AG04450 (cell line): ENCODE measurements at regions not wholly inside any gene's neighbourhood (a gene's known extent, or its start where the extent isn't known, plus 50 kb on each side); places are given as distances from the start of the nearest gene placed in this dataset.
"Not testable (repeated sequence)": the region's sequence is repeated elsewhere in the genome, so short reads cannot be mapped to it uniquely, and the experiment has no call there.

Experiments
- CTCF ChIA-PET: fragments of 300-600, 350-600 bp; formaldehyde crosslinking; extraction: SDS; loops from one replicate; lab custom pipeline; 2022; ENCODE audit warnings: antibody characterized with exemption, inconsistent platforms; lab: Charles Lee
- POLR2A ChIA-PET: fragments of 350-600 bp; formaldehyde crosslinking; extraction: SDS; loops from one replicate; lab custom pipeline; 2021; ENCODE audit warnings: antibody characterized with exemption, inconsistent platforms; lab: Yijun Ruan, JAX
- DNase-seq: peaks from one replicate; pipeline ENCODE4 v3.0.0-alpha.2; 2011; ENCODE audit warnings: low read depth, low spot score
- H3K27ac ChIP-seq: one replicate; pipeline ENCODE4 v1.5.1; 2012; ENCODE audit warnings: low read depth, low read length, control low read depth
- H3K27me3 ChIP-seq: one replicate; pipeline ENCODE4 v1.6.0; 2012; ENCODE audit warnings: low read length; ENCODE audit not compliant: control insufficient read depth, insufficient read depth
- H3K4me3 ChIP-seq: 2 replicates; pipeline ENCODE4 v1.5.1; 2011; ENCODE audit warnings: mild to moderate bottlenecking, low read depth, low read length, control low read depth
- H3K9me3 ChIP-seq: 2 replicates; pipeline ENCODE4 v1.5.1; 2012; ENCODE audit warnings: low read length; ENCODE audit not compliant: control insufficient read depth, insufficient read depth
- TF ChIP-seq, protein P1 (sequence below): IDR thresholded peaks from 2 replicates; pipeline ENCODE4 v1.5.1; 2011; ENCODE audit warnings: low read depth, low read length, control low read depth, inconsistent platforms

DNA sequence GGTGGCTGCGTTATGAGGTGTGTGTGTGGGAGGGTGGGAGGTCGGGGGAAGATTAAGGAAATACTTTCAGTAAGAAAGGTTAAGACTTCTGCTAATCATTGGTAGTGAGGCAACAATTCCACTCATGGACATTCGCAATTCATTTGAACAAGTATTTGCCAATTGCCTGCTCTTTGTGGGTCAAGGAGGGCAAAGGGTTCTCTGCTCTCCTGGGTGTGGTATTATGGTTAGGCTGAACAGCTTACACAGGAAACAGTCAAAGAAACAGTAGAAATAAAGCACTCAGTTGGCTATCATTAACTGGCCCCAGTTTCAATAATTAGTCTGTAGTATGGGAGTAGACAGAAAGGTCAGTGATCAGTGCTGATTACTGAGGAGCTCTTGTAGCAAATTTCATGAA, 357.0 kb upstream of the FANCL start:
- Histone ChIP-seq H3K27me3 (no peaks in the 10 kb centered on the region), H3K9me3 (no peaks in the 10 kb centered on the region), H3K27ac (no peak overlapping the region), H3K4me3 (no peak overlapping the region)
- POLR2A ChIA-PET, result no interaction called here
- TF ChIP-seq, protein P1, sequence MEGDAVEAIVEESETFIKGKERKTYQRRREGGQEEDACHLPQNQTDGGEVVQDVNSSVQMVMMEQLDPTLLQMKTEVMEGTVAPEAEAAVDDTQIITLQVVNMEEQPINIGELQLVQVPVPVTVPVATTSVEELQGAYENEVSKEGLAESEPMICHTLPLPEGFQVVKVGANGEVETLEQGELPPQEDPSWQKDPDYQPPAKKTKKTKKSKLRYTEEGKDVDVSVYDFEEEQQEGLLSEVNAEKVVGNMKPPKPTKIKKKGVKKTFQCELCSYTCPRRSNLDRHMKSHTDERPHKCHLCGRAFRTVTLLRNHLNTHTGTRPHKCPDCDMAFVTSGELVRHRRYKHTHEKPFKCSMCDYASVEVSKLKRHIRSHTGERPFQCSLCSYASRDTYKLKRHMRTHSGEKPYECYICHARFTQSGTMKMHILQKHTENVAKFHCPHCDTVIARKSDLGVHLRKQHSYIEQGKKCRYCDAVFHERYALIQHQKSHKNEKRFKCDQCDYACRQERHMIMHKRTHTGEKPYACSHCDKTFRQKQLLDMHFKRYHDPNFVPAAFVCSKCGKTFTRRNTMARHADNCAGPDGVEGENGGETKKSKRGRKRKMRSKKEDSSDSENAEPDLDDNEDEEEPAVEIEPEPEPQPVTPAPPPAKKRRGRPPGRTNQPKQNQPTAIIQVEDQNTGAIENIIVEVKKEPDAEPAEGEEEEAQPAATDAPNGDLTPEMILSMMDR, result no peak
- no peak for DNase-seq
- CTCF ChIA-PET, result no interaction called here

GRCh38 chr2:58595714-58596113, 354.6 kb upstream of the FANCL start:
- H3K27ac ChIP-seq, result no peak overlapping the region
- no peak overlapping the region for H3K4me3 ChIP-seq
- TF ChIP-seq, protein P1, result no peak
- DNase-seq, result no peak
- no peaks in the 10 kb centered on the region for H3K27me3 ChIP-seq
- H3K9me3 ChIP-seq, result no peaks in the 10 kb centered on the region
- ChIA-PET CTCF (interaction anchor here (0.7 kb wide), 1 partner anchor 1309 kb away, joined by 3 read pairs; no protein-coding TSS in a partner anchor), POLR2A (no interaction called here)

DNA sequence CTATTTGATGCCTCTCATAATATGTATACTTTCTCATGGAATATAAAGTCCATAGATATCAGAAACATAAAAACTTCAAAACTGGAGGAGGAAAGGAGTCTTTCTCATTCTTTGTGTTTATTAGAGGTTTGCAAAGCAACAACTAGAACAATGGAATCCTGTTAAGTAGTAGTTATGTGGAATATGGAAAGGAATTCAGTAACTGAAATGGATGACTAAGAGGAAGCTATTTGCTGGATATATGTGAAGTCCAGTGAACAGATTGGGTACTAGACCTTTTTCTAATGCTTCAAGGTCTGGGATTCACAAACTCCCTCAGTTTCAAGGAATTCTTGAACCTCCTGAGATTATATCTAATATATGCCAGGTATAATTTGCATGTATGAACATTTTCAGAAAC, 353.6 kb upstream of the FANCL start:
- ChIA-PET CTCF (no interaction called here), POLR2A (no interaction called here)
- Histone ChIP-seq H3K4me3 (no peak overlapping the region), H3K27me3 (no peaks in the 10 kb centered on the region), H3K9me3 (no peaks in the 10 kb centered on the region), H3K27ac (no peak overlapping the region)
- TF ChIP-seq, protein P1, result no peak
- no peak for DNase-seq

DNA sequence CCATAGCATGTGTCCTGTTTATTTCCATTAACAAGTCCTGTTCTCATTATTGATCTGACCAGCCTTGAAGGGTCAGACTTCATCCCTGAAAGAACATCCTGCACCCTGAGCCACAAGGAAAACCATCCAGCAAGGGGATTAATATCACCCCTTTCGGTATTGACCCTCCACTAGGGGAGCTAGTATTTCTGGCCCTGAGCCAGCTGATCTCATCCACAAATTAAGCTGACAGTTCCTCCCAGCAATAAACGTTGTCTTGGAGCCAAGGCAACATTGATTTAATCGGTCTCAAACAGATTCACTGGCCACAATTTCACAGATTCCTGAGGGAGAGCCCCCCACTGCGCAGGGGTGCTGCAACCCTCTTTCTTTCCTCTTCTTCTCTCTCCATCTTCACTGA, 353.1 kb upstream of the FANCL start:
- Histone ChIP-seq H3K27me3 (no peaks in the 10 kb centered on the region), H3K27ac (no peak overlapping the region), H3K9me3 (no peaks in the 10 kb centered on the region), H3K4me3 (no peak overlapping the region)
- CTCF ChIA-PET, result no interaction called here
- POLR2A ChIA-PET, result no interaction called here
- DNase-seq, result no peak
- TF ChIP-seq, protein P1, result 0 out of 2 replicates have a peak, but pooled peaks have one; percentile 13

GRCh38 chr2:58586178-58586577, 345.1 kb upstream of the FANCL start:
- DNase-seq, POLR2A ChIA-PET, H3K4me3 ChIP-seq, H3K9me3 ChIP-seq, CTCF ChIA-PET, H3K27ac ChIP-seq, H3K27me3 ChIP-seq: not testable (repeated sequence)

DNA sequence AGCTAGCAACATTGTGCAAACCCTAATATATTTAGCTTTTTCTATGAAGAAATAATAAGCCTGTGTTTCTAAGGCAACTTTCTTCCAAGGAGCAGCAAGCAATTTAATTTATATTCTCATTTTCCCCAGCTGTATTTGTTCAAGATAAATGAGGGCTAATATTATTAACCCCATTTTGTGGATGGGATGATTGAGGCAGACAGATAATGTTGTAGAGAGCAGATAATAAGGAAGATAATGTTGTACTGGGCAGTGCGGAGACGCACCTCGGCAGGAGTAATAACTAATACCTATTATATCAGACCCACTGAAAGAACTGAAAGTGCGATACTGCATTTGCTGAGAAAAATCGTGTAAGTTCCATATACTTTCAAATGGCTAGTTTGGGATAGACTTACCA, 344.1 kb upstream of the FANCL start:
- DNase-seq, result no peak
- no peaks in the 10 kb centered on the region for H3K9me3 ChIP-seq
- TF ChIP-seq, protein P1, result no peak
- no peaks in the 10 kb centered on the region for H3K27me3 ChIP-seq
- ChIA-PET POLR2A (no interaction called here), CTCF (no interaction called here)
- H3K4me3 ChIP-seq, result no peak overlapping the region
- H3K27ac ChIP-seq, result no peak overlapping the region
